22Rv1 (cell line): ENCODE measurements at regions not wholly inside any gene's neighbourhood (a gene's known extent, or its start where the extent isn't known, plus 50 kb on each side); places are given as distances from the start of the nearest gene placed in this dataset.

Source experiments
- CTCF ChIP-seq: fragments of 450-650 bp; IDR thresholded peaks from 2 replicates; pipeline ENCODE4 v1.5.1; 2017; ENCODE audit warnings: mild to moderate bottlenecking
- ZFX ChIP-seq: fragments of 450-650 bp; IDR thresholded peaks from 2 replicates; pipeline ENCODE4 v1.6.1; 2017; ENCODE audit warnings: antibody characterized with exemption, borderline replicate concordance

GRCh38 chr6:112806163-112806865, 459.2 kb downstream of the RFPL4B start:
- no peak for TF ChIP-seq CTCF
- no peak for TF ChIP-seq ZFX
